HG03108 (cell line): ENCODE measurements at regions not wholly inside any gene's neighbourhood (a gene's known extent, or its start where the extent isn't known, plus 50 kb on each side); places are given as distances from the start of the nearest gene placed in this dataset.

Source experiments
- ATAC-seq: cut with Tn5 transposase; IDR thresholded peaks from one replicate; pipeline ENCODE4 v1.9.1; 2021; ENCODE audit warnings: moderate library complexity; ENCODE audit not compliant: unreplicated experiment

GRCh38 chr2:42865884-42866881, 73.8 kb upstream of the HAAO start:
- ATAC-seq: no peak

- no peak for ATAC-seq
Measured at GRCh38 chr2:42864641-42865280, 72.4 kb upstream of the HAAO start.

GRCh38 chr2:42864222-42864621, 71.8 kb upstream of the HAAO start:
- no peak for ATAC-seq

- ATAC-seq: no peak
Measured at GRCh38 chr2:42863751-42864150, 71.4 kb upstream of the HAAO start.

- ATAC-seq: no peak
Measured at GRCh38 chr2:42863320-42863719, 70.9 kb upstream of the HAAO start.

GRCh38 chr2:42862669-42863185, 70.3 kb upstream of the HAAO start:
- ATAC-seq: no peak

- no peak for ATAC-seq
Measured at GRCh38 chr2:42861321-42861720, 68.9 kb upstream of the HAAO start.

GRCh38 chr2:42860319-42861094, 68.1 kb upstream of the HAAO start:
- no peak for ATAC-seq

- ATAC-seq: no peak
Measured at GRCh38 chr2:42859791-42860190, 67.4 kb upstream of the HAAO start.

GRCh38 chr2:42859006-42859552, 66.7 kb upstream of the HAAO start:
- no peak for ATAC-seq

GRCh38 chr2:42858140-42859005, 66.0 kb upstream of the HAAO start:
- ATAC-seq: no peak

- no peak for ATAC-seq
Measured at GRCh38 chr2:42856891-42857632, 64.7 kb upstream of the HAAO start.

- no peak for ATAC-seq
Measured at GRCh38 chr2:42856106-42856860, 63.9 kb upstream of the HAAO start.

- ATAC-seq: no peak
Measured at GRCh38 chr2:42855221-42855970, 63.0 kb upstream of the HAAO start.

- ATAC-seq: no peak
Measured at GRCh38 chr2:42854207-42854818, 61.9 kb upstream of the HAAO start.

GRCh38 chr2:42853549-42854206, 61.3 kb upstream of the HAAO start:
- no peak for ATAC-seq

GRCh38 chr2:42852798-42853197, 60.4 kb upstream of the HAAO start:
- ATAC-seq: no peak
